Hepatocyte (in vitro differentiated cells): ENCODE measurements at regions not wholly inside any gene's neighbourhood (a gene's known extent, or its start where the extent isn't known, plus 50 kb on each side); places are given as distances from the start of the nearest gene placed in this dataset.

ENCODE experiments used
- DNase-seq: peaks from one replicate; pipeline ENCODE4 v3.0.0-alpha.2; 2016; ENCODE audit warnings: low spot score
- H2AFZ ChIP-seq: fragments of 200-600 bp; sonication (generic); 2 replicates; pipeline ENCODE4 v1.6.0; 2016; ENCODE audit warnings: antibody characterized with exemption, mild to moderate bottlenecking
- H3K27ac ChIP-seq: fragments of 200-600 bp; sonication (generic); 2 replicates; pipeline ENCODE4 v1.5.1; 2016; ENCODE audit warnings: mild to moderate bottlenecking
- H3K27me3 ChIP-seq: fragments of 200-600 bp; sonication (generic); 2 replicates; pipeline ENCODE4 v1.6.1; 2016
- H3K36me3 ChIP-seq: fragments of 200-600 bp; sonication (generic); replicated peaks from 2 replicates; pipeline ENCODE4 v1.5.1; 2016; ENCODE audit warnings: low read depth; ENCODE audit not compliant: insufficient read depth
- H3K4me1 ChIP-seq: fragments of 200-600 bp; sonication (generic); 2 replicates; pipeline ENCODE4 v1.5.1; 2016; ENCODE audit warnings: mild to moderate bottlenecking, moderate library complexity; ENCODE audit not compliant: insufficient read depth
- H3K4me2 ChIP-seq: fragments of 200-600 bp; sonication (generic); 2 replicates; pipeline ENCODE4 v1.6.0; 2016
- H3K4me3 ChIP-seq: fragments of 200-600 bp; sonication (generic); 2 replicates; pipeline ENCODE4 v1.5.1; 2016; ENCODE audit warnings: mild to moderate bottlenecking
- H3K79me2 ChIP-seq: fragments of 200-600 bp; sonication (generic); 2 replicates; pipeline ENCODE4 v1.6.0; 2017; ENCODE audit warnings: mild to moderate bottlenecking
- H3K9me2 ChIP-seq: fragments of 200-600 bp; sonication (generic); replicated peaks from 2 replicates; pipeline ENCODE4 v1.6.0; 2017; ENCODE audit warnings: mild to moderate bottlenecking; ENCODE audit not compliant: insufficient read depth
- H3K9me3 ChIP-seq: fragments of 200-600 bp; sonication (generic); 2 replicates; pipeline ENCODE4 v1.5.1; 2016; ENCODE audit warnings: low read depth, mild to moderate bottlenecking
- H4K20me1 ChIP-seq: fragments of 200-600 bp; sonication (generic); 2 replicates; pipeline ENCODE4 v1.6.0; 2016; ENCODE audit warnings: mild to moderate bottlenecking; ENCODE audit not compliant: insufficient read depth, poor library complexity, severe bottlenecking
- EZH2 ChIP-seq: fragments of 200-600 bp; sonication (generic); IDR thresholded peaks from 2 replicates; pipeline ENCODE4 v1.6.1; 2016; ENCODE audit warnings: antibody characterized with exemption, mild to moderate bottlenecking, borderline replicate concordance
- EZH2phosphoT487 ChIP-seq: fragments of 200-600 bp; sonication (generic); IDR thresholded peaks from one replicate; pipeline ENCODE4 v1.6.1; 2018; ENCODE audit warnings: antibody characterized with exemption, mild to moderate bottlenecking, low read depth, moderate library complexity; ENCODE audit not compliant: unreplicated experiment, severe bottlenecking
- WGBS: methylation state at CpG from one replicate; pipeline ENCODE4 v1.1.6; 2016; ENCODE audit warnings: low lambda C conversion rate; ENCODE audit errors: missing lambda C conversion rate; 5-methylcytosine and 5-hydroxymethylcytosine counted together
- TF ChIP-seq, protein P1 (sequence below): fragments of 200-600 bp; sonication (generic); IDR thresholded peaks from 2 replicates; pipeline ENCODE4 v1.5.1; 2016; ENCODE audit warnings: antibody characterized with exemption, mild to moderate bottlenecking; ENCODE audit not compliant: poor library complexity

DNA sequence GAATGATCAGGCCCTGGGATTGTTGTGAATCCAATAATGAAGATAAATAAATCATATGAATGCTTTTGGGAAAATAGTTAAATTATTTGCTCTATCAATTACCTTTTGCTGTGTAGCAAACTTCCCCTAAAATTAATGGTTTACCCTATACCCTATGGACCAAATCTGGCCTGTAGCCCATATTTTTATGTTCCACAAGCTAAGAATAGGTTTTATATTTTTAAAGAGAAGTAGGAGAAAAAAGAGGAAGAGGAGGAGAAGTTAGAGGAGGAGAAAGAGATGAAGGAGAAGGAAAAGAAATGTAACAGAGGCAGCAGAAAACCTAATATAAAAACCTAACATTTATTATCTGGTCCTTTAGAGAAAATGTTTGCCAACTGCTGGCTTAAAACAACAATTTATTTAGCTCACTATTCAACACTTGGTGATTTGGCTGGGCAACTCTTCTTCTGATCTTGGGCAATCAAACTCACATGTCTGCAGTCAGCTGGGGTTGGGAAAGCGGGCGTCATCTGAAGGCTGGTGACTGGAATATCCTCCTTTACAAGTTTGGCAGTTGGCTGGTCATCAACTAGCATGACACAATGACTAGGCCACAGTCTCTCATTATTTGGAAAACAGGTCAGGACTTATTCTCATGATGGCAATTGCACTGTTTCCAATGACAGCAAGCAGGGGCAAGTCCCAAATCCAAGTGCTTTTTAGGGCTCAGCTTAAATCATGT lies 522.9 kb downstream of the RASEF start:
- Histone ChIP-seq H2AFZ (no peak overlapping the region), H3K27me3 (no peaks in the 10 kb centered on the region), H3K27ac (no peak overlapping the region), H4K20me1 (no peaks in the 10 kb centered on the region), H3K4me3 (no peak overlapping the region), H3K4me1 (no peaks in the 10 kb centered on the region), H3K9me2 (no peaks in the 10 kb centered on the region), H3K4me2 (no peak overlapping the region), H3K9me3 (no peaks in the 10 kb centered on the region), H3K36me3 (no peaks in the 10 kb centered on the region), H3K79me2 (no peaks in the 10 kb centered on the region)
- WGBS, result 98% methylated on average over 2 of the region's 2 CpGs
- DNase-seq, result no peak
- TF ChIP-seq, protein P1, sequence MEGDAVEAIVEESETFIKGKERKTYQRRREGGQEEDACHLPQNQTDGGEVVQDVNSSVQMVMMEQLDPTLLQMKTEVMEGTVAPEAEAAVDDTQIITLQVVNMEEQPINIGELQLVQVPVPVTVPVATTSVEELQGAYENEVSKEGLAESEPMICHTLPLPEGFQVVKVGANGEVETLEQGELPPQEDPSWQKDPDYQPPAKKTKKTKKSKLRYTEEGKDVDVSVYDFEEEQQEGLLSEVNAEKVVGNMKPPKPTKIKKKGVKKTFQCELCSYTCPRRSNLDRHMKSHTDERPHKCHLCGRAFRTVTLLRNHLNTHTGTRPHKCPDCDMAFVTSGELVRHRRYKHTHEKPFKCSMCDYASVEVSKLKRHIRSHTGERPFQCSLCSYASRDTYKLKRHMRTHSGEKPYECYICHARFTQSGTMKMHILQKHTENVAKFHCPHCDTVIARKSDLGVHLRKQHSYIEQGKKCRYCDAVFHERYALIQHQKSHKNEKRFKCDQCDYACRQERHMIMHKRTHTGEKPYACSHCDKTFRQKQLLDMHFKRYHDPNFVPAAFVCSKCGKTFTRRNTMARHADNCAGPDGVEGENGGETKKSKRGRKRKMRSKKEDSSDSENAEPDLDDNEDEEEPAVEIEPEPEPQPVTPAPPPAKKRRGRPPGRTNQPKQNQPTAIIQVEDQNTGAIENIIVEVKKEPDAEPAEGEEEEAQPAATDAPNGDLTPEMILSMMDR, result no peak
- TF ChIP-seq EZH2phosphoT487, result no peak

DNA sequence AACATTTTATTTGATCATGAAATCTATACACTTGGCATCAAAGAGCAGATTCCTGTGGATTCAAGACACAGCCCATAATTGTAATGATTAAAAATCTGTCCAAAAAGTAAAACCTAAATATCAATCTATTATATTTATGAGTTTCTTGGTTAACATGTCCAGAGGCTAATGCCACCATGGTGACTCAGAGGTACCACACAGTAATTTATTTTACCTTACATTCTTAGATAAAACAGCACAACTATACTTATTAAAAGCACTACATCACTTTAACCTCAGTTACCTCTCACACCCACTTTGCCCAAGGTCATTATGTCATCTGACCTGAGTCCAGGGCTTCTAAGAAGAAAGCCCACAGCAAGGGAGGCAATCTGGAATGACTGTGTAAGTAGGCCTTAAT lies 519.2 kb downstream of the RASEF start:
- no peaks in the 10 kb centered on the region for H3K79me2 ChIP-seq
- no peaks in the 10 kb centered on the region for H3K4me1 ChIP-seq
- TF ChIP-seq, protein P1, result no peak
- TF ChIP-seq EZH2 (no peak), EZH2phosphoT487 (no peak)
- no peaks in the 10 kb centered on the region for H4K20me1 ChIP-seq
- H3K27ac ChIP-seq, result no peak overlapping the region
- no peak for DNase-seq
- H2AFZ ChIP-seq, result no peak overlapping the region
- no peak overlapping the region for H3K4me2 ChIP-seq
- no peaks in the 10 kb centered on the region for H3K36me3 ChIP-seq
- H3K4me3 ChIP-seq, result no peak overlapping the region
- H3K9me3 ChIP-seq, result no peaks in the 10 kb centered on the region
- no peaks in the 10 kb centered on the region for H3K27me3 ChIP-seq
- H3K9me2 ChIP-seq, result no peaks in the 10 kb centered on the region

DNA sequence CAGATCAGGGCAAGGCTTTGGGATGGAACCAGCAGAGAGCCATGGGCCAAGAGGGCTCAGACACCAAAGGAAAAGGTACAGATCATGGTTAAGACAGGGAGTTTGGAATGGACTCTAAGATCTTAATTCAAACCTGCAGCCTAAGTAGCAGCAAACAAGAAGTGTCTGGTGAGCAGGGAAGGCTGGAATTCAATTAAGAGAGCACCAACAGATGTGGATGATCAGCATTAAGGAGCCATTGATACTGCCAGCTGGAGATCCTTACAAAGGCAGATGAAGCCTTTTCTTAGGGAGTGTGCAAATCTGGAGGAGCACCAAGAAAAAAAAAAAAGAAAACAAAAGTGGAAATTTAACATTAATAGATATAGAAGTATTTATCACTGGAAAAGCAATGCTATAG lies 516.8 kb downstream of the RASEF start:
- TF ChIP-seq, protein P1, result no peak
- no peak for TF ChIP-seq EZH2phosphoT487
- TF ChIP-seq EZH2, result no peak
- no peak overlapping the region for H3K4me2 ChIP-seq

DNA sequence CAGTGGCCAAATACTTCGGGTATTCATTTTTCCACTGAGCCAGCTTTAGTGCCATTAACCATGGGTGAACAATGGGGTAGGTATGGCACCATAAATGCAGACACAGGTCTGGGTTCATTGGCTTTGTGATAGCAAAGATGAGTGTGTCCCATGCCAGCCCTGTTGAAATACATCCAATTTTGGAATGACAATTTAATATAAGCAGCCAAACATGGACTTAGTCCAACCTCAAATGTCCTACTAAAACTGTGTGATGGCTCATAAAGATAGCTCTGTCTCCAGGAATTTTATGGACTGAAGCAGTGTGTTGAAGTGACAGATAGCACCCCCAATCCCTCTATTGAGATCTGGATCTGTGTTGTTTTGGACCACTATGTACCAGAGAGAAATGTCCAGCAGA lies 514.9 kb downstream of the RASEF start:
- H3K4me1 ChIP-seq, result peaks cover 4% of the 10 kb centered on the region
- H3K27me3 ChIP-seq, result no peaks in the 10 kb centered on the region
- no peak overlapping the region for H3K27ac ChIP-seq
- H3K9me2 ChIP-seq, result no peaks in the 10 kb centered on the region
- no peak for DNase-seq
- WGBS, result 89% methylated on average over 1 of the region's 1 CpG
- no peaks in the 10 kb centered on the region for H3K36me3 ChIP-seq
- no peaks in the 10 kb centered on the region for H3K79me2 ChIP-seq
- H3K4me3 ChIP-seq, result no peak overlapping the region
- no peak for TF ChIP-seq EZH2
- no peak for TF ChIP-seq EZH2phosphoT487
- TF ChIP-seq, protein P1, result no peak
- H2AFZ ChIP-seq, result no peak overlapping the region
- H4K20me1 ChIP-seq, result no peaks in the 10 kb centered on the region
- H3K9me3 ChIP-seq, result no peaks in the 10 kb centered on the region
- H3K4me2 ChIP-seq, result no peak overlapping the region

More for the DNA sequence above, 516.8 kb downstream of the RASEF start:
- no peak for DNase-seq
- Histone ChIP-seq H4K20me1 (no peaks in the 10 kb centered on the region), H2AFZ (no peak overlapping the region), H3K27ac (no peak overlapping the region), H3K9me3 (no peaks in the 10 kb centered on the region), H3K4me3 (no peak overlapping the region), H3K36me3 (no peaks in the 10 kb centered on the region), H3K79me2 (no peaks in the 10 kb centered on the region), H3K27me3 (no peaks in the 10 kb centered on the region), H3K9me2 (no peaks in the 10 kb centered on the region), H3K4me1 (no peaks in the 10 kb centered on the region)
